ENCODE measurements at regions not wholly inside any gene's neighbourhood (a gene's known extent, or its start where the extent isn't known, plus 50 kb on each side); places are given as distances from the start of the nearest gene placed in this dataset.

DNA sequence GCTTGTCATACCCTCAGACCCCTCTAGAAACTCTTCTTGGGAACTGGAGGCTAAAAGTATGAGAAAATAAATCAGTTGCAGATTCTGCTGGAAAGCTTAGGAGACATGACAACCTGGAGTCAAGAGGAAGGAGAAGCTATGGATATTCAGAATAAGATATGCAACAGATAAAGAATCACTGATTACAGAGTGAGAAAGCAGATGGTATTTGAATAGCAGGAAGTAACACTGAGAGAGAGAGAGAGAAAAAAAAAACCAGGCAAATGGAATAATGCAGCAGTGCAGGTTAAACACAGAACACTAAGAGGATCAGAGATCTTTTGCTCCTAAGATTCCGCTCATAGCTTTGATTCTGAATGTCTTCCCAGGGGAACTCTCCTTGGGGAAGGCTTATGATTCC, 1284.1 kb upstream of the NXPH2 start:
- TF ChIP-seq, protein P1, sequence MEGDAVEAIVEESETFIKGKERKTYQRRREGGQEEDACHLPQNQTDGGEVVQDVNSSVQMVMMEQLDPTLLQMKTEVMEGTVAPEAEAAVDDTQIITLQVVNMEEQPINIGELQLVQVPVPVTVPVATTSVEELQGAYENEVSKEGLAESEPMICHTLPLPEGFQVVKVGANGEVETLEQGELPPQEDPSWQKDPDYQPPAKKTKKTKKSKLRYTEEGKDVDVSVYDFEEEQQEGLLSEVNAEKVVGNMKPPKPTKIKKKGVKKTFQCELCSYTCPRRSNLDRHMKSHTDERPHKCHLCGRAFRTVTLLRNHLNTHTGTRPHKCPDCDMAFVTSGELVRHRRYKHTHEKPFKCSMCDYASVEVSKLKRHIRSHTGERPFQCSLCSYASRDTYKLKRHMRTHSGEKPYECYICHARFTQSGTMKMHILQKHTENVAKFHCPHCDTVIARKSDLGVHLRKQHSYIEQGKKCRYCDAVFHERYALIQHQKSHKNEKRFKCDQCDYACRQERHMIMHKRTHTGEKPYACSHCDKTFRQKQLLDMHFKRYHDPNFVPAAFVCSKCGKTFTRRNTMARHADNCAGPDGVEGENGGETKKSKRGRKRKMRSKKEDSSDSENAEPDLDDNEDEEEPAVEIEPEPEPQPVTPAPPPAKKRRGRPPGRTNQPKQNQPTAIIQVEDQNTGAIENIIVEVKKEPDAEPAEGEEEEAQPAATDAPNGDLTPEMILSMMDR (IDR thresholded peaks at IDR 0.05; ENCODE audit: low read length) = no peak
- no peak for TF ChIP-seq EZH2 (IDR thresholded peaks at IDR 0.05; ENCODE audit: borderline replicate concordance, low read length)

All from OCI-LY1 (cell line).